HG03565 (cell line): ENCODE measurements at regions not wholly inside any gene's neighbourhood (a gene's known extent, or its start where the extent isn't known, plus 50 kb on each side); places are given as distances from the start of the nearest gene placed in this dataset.

Experiments used
- ATAC-seq: cut with Tn5 transposase; IDR thresholded peaks from one replicate; pipeline ENCODE4 v1.9.1; 2021; ENCODE audit warnings: mild to moderate bottlenecking, moderate library complexity; ENCODE audit not compliant: unreplicated experiment

DNA sequence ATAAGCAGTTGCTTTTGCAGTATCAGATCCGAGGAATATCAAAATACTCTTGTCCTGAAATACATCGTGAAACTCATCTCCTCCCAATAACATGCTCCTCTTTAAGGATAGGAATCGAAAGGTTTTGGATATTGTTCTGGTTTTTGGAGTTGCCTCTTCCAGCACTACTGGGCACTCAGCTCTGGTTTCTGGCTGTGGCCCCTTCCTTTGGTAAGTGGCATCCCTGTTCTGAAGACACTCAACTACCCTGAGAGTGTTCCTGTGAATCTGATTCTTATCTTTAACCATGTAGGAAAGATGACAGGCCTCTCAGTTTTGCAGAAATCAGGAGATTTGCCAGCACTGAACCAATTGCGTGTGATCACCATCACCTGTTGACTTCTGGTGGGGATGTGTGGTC lies 327.5 kb upstream of the TBL1XR1 start:
- no peak for ATAC-seq

GRCh38 chr3:177525414-177525813 lies 328.1 kb upstream of the TBL1XR1 start:
- ATAC-seq: no peak

- no peak for ATAC-seq
These were observed 328.9 kb upstream of the TBL1XR1 start for GRCh38 chr3:177525987-177526712.

- ATAC-seq: no peak
These were observed 329.9 kb upstream of the TBL1XR1 start for GRCh38 chr3:177527182-177527581.

- no peak for ATAC-seq
These were observed 331.2 kb upstream of the TBL1XR1 start for GRCh38 chr3:177528306-177529070.

DNA sequence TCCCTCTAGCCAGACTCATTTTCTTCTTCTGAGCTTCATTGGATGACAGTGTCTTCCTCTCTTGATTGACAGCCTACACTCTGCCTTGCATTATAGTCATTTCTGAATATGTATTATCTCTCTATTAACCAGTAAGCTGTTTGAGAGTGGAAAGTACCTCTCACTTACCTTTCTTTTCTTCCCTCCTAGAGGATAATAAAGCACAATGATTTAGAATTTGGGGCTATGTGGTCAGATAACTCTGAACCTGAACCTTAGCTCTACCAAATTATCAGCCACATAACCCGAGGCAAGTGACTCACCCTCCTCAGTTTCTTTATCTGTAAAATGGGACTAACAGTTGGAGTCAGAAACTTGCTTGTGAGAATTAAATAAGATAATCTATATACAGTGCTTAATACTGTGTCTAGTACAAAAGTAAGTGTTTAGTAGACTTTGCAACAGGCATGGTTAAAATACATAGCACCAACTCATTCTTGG lies 331.8 kb upstream of the TBL1XR1 start:
- ATAC-seq: no peak

- ATAC-seq: no peak
These were observed 332.5 kb upstream of the TBL1XR1 start for GRCh38 chr3:177529716-177530335.

- ATAC-seq: no peak
These were observed 333.6 kb upstream of the TBL1XR1 start for GRCh38 chr3:177530908-177531307.

DNA sequence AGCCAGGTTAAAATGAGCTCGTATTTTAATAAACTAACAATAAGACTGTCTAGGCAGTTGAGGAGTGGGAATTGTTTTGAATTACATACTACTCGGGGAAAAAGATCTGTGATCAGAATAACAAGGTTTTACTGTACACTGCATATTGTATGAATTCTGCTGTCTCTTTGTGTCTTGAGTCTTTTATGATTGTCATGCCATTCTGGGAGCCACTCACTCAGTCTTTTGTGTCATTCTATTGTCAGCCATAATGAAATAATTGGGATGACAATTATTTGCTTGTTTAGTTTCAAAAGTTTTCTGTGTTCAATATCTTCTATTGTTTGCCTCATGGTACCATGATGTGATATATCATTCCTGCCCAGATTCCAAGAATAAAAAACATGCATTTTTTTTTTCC lies 339.6 kb upstream of the TBL1XR1 start:
- ATAC-seq: no peak

- ATAC-seq: no peak
These were observed 340.3 kb upstream of the TBL1XR1 start for GRCh38 chr3:177537612-177538011.

DNA sequence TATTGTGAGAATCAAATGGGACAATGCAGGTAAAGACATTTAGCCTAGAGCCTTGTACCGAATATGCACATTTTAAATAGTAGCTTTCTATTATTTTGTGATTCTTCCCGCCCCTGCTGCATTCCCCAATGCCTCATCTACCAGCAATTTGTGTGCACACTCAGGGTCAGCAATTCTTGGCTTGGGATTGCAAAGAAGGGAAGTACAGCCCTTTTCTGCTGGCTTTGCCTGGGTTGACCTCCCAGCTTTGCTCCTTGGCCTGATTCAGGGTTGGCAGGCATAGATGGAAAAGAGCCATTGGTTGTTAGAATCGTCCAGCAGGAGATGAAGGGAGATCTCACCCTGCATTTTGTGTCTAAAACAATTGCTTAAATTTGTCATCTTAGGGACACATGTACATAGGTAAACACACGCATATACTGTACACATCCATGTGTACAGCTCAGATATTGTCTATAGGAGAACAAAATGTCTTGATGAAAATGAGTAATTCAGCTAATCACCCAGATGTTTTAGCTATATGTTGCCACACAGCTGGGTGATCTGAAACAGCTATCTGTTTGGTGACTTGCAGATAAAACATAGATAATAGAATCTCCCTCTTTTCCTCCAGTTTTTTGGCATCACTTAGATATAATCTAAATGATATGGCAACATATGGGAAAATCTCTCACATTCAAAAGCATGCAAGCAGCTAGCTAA lies 340.9 kb upstream of the TBL1XR1 start:
- ATAC-seq: no peak

DNA sequence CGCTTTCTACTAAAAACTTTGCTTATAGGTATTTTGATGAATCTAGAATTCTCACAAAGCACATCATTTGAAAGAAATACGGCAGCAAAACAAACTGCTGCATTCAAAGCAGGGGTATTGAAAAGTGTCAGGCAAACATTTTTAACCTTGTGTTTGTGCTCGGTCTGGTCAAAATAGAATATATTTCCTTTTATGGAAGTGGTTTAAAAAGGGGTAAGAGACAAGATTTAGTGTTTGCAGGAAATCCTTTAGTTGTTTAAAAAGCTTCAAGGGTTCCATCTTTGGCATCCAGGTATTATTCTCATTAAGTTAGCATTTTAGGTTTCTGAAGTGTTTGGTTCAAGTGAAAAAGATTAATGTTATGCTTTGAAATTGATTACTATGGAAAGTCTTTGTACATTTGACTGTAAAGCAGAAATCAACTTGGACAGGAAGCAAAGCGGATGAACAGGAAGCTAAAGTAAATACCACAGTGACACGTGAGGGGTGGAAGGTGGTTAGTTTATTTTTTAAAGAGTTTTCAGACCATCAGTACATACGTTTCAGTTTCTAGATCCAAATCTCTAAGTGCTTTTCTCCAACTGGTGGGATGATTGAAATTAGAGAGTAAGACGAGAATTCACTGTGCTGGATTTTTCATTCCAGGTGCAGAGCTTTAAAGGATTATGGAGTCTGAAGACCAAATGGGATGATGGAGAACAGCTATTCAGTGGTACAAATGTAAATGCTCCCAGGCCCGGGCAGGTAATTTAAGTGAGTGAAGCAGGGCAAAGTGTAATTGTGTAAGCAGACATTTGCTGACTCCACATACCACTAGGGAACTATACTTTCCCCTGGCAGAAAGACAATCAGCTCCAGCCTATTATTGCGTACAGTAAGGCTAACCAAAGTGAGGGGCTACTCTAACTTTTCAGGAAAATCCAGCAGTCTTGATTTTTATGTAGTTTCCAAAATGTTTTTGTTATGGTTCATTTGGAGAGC lies 341.8 kb upstream of the TBL1XR1 start:
- ATAC-seq: peak; percentile 86

DNA sequence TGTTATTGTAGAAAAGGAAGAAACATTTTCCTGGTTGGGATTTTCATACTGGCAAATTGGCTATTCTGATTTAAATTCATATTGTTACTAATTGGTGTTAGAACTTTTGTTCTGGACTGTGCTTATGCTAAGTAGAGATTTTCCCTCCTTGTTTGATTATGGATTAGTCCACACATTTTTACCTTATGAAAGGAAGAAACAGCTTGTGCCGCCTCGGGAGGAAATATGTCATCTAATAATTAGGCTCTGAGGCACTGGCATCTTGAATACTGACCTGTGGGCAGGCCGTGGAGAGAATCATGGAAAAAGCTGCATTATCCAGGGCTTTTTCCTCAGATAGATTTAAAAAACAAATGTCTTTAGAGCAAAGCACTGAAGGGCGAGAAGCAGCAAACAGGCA lies 344.3 kb upstream of the TBL1XR1 start:
- ATAC-seq: no peak

- no peak for ATAC-seq
These were observed 348.7 kb upstream of the TBL1XR1 start for GRCh38 chr3:177545964-177546363.

DNA sequence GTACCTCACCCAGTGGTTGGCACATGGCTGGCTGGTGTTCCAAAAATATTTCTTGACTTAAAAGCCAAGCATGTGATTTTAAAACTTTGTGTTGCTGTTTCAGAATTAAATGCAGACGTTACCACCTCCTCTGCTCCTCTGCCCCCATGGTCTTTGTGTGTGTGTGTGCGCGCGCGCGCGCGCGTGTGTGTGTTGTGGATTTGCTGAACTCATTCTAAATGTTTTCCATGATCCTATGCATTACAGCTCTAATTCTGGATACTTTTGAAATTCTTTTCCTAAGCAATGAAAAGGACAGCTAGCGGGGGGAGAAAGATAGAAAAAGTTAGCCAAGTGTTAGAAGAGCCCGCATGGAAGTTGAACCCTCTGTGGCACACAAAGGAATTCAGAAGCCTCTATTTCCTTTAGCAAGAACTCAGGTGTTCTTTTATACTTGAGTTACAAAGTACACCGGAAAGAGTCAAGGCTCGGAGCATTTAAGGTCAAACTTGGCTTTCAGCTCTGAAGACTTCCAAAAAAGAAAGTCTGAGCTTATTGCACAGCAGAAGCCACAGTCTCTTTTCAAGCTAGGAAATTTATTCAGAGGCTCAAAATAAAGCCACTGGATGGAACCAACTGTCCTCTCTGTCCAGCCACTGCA lies 350.5 kb upstream of the TBL1XR1 start:
- ATAC-seq: no peak

DNA sequence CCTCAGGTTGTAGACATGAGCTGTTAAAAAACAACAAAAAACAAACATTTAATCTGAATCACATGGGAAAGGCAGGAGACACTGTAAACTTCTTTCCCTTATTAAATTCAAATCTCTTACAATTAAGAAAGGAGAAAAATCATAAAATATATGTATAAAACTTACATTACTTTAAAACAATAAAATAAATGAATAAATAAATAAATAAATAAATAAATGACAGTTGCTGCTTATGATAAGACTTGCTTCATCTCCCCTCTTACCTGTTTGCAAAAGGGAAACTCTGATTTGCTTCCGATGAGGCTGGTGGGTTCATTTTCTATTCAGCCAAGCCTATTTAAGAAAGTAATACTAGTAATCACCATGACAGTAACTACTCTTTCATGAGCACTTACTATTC lies 353.4 kb upstream of the TBL1XR1 start:
- ATAC-seq: no peak

DNA sequence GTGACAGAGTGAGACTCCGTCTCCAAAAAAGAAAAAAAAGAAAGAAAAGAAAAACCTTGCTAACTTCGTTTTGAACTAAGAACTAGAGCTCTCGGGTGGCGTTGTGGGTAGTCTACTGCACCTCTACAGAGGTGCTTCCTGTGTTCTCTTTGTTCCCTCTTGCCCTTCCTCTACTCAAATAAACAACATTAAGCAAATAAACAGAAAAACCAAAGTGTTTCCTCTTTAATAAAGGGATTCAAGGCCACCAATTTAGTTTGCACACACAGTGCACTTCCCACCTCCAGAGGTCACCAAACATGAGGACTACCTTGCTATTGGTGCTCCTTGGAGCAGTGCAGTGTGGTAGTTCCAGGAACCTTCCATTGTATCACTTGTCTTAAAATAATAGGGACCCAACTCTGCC lies 354.2 kb upstream of the TBL1XR1 start:
- ATAC-seq: no peak

GRCh38 chr3:177552051-177552450 lies 354.8 kb upstream of the TBL1XR1 start:
- ATAC-seq: no peak

DNA sequence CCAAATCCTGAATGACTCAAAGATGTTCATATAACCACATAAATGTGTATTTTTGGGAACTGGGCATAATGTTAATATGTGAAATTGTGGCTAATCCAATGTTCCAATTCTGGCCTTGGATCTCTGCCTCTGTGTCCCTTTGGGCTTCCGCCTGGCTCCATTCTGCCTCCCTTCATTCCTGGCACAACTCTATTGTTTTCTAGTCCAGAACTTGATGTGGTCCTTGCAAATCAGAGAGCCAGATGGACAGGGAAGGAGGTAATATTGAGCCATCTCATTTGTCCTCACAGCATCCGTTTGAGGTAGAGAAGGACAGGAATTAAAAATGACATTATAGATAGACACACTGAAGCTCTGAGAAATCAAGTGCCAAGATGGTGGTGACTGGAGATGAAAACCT lies 355.7 kb upstream of the TBL1XR1 start:
- no peak for ATAC-seq

GRCh38 chr3:177553579-177553978 lies 356.3 kb upstream of the TBL1XR1 start:
- ATAC-seq: no peak
